HepG2 (cell line): ENCODE measurements at regions not wholly inside any gene's neighbourhood (a gene's known extent, or its start where the extent isn't known, plus 50 kb on each side); places are given as distances from the start of the nearest gene placed in this dataset.

Experiments
- ATAC-seq: fragments of 200-7000 bp; cut with Tn5 transposase; 3 replicates; pipeline ENCODE4 v1.9.1; 2020; ENCODE audit warnings: mild to moderate bottlenecking, moderate library complexity
- BruUV-seq: library from RNA; stranded (reverse); fragments of 400-500 nt; replicated peaks from 2 replicates; lab custom pipeline; 2021; lab: Mats Ljungman, UMichigan
- CTCF ChIA-PET: fragments of 300-600 bp; formaldehyde crosslinking; extraction: SDS; loops from one replicate; lab custom pipeline; 2021; ENCODE audit warnings: low total read pairs, inconsistent platforms, low intra/inter-chr PET ratio; lab: Yijun Ruan, JAX
- POLR2A ChIA-PET: fragments of 350-600 bp; sonication (Branson Sonifier 250); formaldehyde crosslinking; loops from one replicate; lab custom pipeline; 2020; ENCODE audit warnings: antibody characterized with exemption, inconsistent platforms; lab: Yijun Ruan, JAX
- DNase-seq: peaks from one replicate; pipeline ENCODE4 v3.0.0-alpha.2; 2015; ENCODE audit warnings: low spot score
- FAIRE-seq: peaks from 3 replicates; lab custom pipeline; 2011; peaks lifted over from hg19 to GRCh38; lab: Jason Lieb, UNC
- H2AFZ ChIP-seq: one replicate; pipeline ENCODE4 v1.6.1; 2011; ENCODE audit warnings: low read length, inconsistent platforms
- H3K27ac ChIP-seq: fragments of 300-600 bp; 3 replicates; pipeline ENCODE4 v1.8.0; 2011; ENCODE audit warnings: mixed run types, mild to moderate bottlenecking, mixed read lengths, low read length, inconsistent platforms; ENCODE audit not compliant: insufficient read depth; ENCODE audit errors: extremely low read length
- H3K27me3 ChIP-seq, 2 experiments: fragments of 200-600 bp in 1 of 2; 2 replicates in 1 of 2; 3 replicates in 1 of 2; pipeline versions ENCODE4 v1.6.0 to v1.8.0; 2011; ENCODE audit warnings: low read length in 2 of 2, mild to moderate bottlenecking in 2 of 2, moderate library complexity in 2 of 2, inconsistent platforms in 1 of 2; ENCODE audit not compliant: insufficient read depth in 2 of 2, control insufficient read depth in 1 of 2
- H3K36me3 ChIP-seq, 2 experiments: fragments of 200-600 bp in 1 of 2; replicated peaks in 1 of 2; 2 replicates in 1 of 2; 3 replicates in 1 of 2; pipeline versions ENCODE4 v1.5.1 to v1.8.0; 2011; ENCODE audit warnings: low read length in 2 of 2, inconsistent platforms in 1 of 2; ENCODE audit not compliant: insufficient read depth in 2 of 2, control insufficient read depth in 1 of 2
- H3K4me1 ChIP-seq: 2 replicates; pipeline ENCODE4 v1.5.1; 2012; ENCODE audit warnings: low read length, inconsistent platforms; ENCODE audit not compliant: insufficient read depth
- H3K4me2 ChIP-seq: 2 replicates; pipeline ENCODE4 v1.6.0; 2011; ENCODE audit warnings: low read depth, low read length, inconsistent platforms
- H3K4me3 ChIP-seq, 3 experiments: fragments of 200-600 bp in 1 of 3; sonication (generic), shearing (Covaris generic) in 1 of 3; replicated peaks in 1 of 3; 2 replicates each; pipeline ENCODE4 v1.5.1; 2011 to 2016; ENCODE audit warnings: low read length in 3 of 3, inconsistent platforms in 2 of 3, low read depth in 2 of 3, mild to moderate bottlenecking in 2 of 3, control low read depth in 1 of 3, mixed read lengths in 1 of 3; ENCODE audit not compliant: insufficient read depth in 1 of 3
- H3K79me2 ChIP-seq: one replicate; pipeline ENCODE4 v1.6.1; 2011; ENCODE audit warnings: low read length, inconsistent platforms; ENCODE audit not compliant: insufficient read depth
- H3K9ac ChIP-seq: 2 replicates; pipeline ENCODE4 v1.6.0; 2011; ENCODE audit warnings: mild to moderate bottlenecking, low read depth, low read length, inconsistent platforms; ENCODE audit not compliant: insufficient read depth
- H3K9me3 ChIP-seq: 2 replicates; pipeline ENCODE4 v1.5.1; 2012; ENCODE audit warnings: mild to moderate bottlenecking, low read length
- H4K20me1 ChIP-seq: 2 replicates; pipeline ENCODE4 v1.6.0; 2011; ENCODE audit warnings: inconsistent platforms, mild to moderate bottlenecking, low read length, moderate library complexity; ENCODE audit not compliant: insufficient read depth
- GATAD1 ChIP-seq: IDR thresholded peaks from 2 replicates; pipeline ENCODE4 v1.6.1; 2016; ENCODE audit warnings: missing genetic modification reagents, missing compliant biosample characterization
- GMEB1 ChIP-seq: sonication (generic); formaldehyde crosslinking; IDR thresholded peaks from 2 replicates; pipeline ENCODE4 v1.5.1; 2020; ENCODE audit warnings: missing genetic modification reagents, mild to moderate bottlenecking, borderline replicate concordance
- JUND ChIP-seq: sonication (generic); formaldehyde crosslinking; IDR thresholded peaks from 2 replicates; pipeline ENCODE4 v1.8.0; 2022; ENCODE audit warnings: mild to moderate bottlenecking, missing genetic modification reagents
- KDM1A ChIP-seq: IDR thresholded peaks from 2 replicates; pipeline ENCODE4 v1.6.1; 2016; ENCODE audit warnings: missing compliant biosample characterization
- MNT ChIP-seq: fragments of 450-650 bp; IDR thresholded peaks from 2 replicates; pipeline ENCODE4 v1.6.1; 2016
- NR2C2 ChIP-seq: sonication (generic); formaldehyde crosslinking; IDR thresholded peaks from 2 replicates; pipeline ENCODE4 v1.4.0; 2020; ENCODE audit warnings: missing genetic modification reagents, mild to moderate bottlenecking, moderate library complexity, borderline replicate concordance
- PITX1 ChIP-seq: sonication (generic); formaldehyde crosslinking; IDR thresholded peaks from 2 replicates; pipeline ENCODE4 v1.5.1; 2020; ENCODE audit warnings: mild to moderate bottlenecking, missing genetic modification reagents
- THAP9 ChIP-seq: sonication (generic); formaldehyde crosslinking; IDR thresholded peaks from 2 replicates; pipeline ENCODE4; 2020; ENCODE audit warnings: missing genetic modification reagents, mild to moderate bottlenecking, borderline replicate concordance
- ZNF17 ChIP-seq: sonication (generic); formaldehyde crosslinking; IDR thresholded peaks from 2 replicates; pipeline ENCODE4 v1.5.0; 2020; ENCODE audit warnings: mild to moderate bottlenecking, missing genetic modification reagents
- ZNF768 ChIP-seq: sonication (generic); formaldehyde crosslinking; IDR thresholded peaks from 2 replicates; pipeline ENCODE4 v1.4.0; 2020; ENCODE audit warnings: missing genetic modification reagents
- WGBS: methylation state at CpG from one replicate; pipeline ENCODE4 v1.1.6; 2017; ENCODE audit warnings: low lambda C conversion rate; 5-methylcytosine and 5-hydroxymethylcytosine counted together
- in situ Hi-C: cut with HindIII; loops from 2 replicates; pipeline ENCODE4 v1.10.0; 2017; ENCODE audit warnings: low pct_unique_long_range_greater_than_20kb; ENCODE audit not compliant: extremely low pct_ligation_motif_present
- intact Hi-C: fragments of 100-400 bp; cut with micrococcal nuclease; formaldehyde crosslinking; loops from one replicate; pipeline ENCODE4 v1.10.0; 2022; ENCODE audit not compliant: unreplicated experiment
- TF ChIP-seq, protein P1 (sequence below): sonication (generic); formaldehyde crosslinking; IDR thresholded peaks from 2 replicates; pipeline ENCODE4 v1.8.0; 2022; ENCODE audit warnings: mild to moderate bottlenecking, missing genetic modification reagents, borderline replicate concordance

DNA sequence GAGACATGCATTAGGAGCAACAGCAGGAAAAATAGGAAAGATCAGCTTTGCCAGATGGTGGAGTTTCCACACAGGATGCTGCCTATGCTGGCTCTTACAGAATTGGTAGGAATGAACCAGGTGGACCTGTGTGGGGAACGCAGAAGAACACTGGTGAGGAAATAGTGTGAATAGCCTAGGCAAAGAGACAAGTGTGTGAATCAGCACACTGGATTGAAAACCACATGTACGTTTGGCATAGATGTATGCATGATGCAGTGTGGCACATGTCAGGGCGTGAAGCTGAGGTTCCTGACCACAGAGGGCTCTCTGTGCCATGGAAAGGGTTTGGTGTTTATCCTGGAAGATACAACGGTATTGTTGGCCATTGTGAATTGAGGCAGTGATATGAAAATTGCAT lies 156.5 kb upstream of the SLC10A2 start:
- Histone ChIP-seq H3K4me1 (no peaks in the 10 kb centered on the region), H4K20me1 (no peaks in the 10 kb centered on the region), H3K36me3 (no peaks in the 10 kb centered on the region), H3K27ac (no peak overlapping the region), H3K4me2 (no peak overlapping the region), H3K9ac (no peak overlapping the region), H3K27me3 (no peaks in the 10 kb centered on the region), H3K79me2 (no peaks in the 10 kb centered on the region), H3K4me3 (no peak overlapping the region), H3K9me3 (no peaks in the 10 kb centered on the region), H2AFZ (no peak overlapping the region)
- WGBS, result 4% methylated on average over 4 of the region's 4 CpGs
- in situ Hi-C loops, result no loop called here
- CTCF ChIA-PET, result no interaction called here
- TF ChIP-seq KDM1A (CRISPR knock-in tag) (no peak), GATAD1 (CRISPR knock-in tag) (no peak), ZNF17 (CRISPR knock-in tag) (no peak), PITX1 (CRISPR knock-in tag) (no peak), MNT (peak; percentile 84), JUND (CRISPR knock-in tag) (no peak)
- intact Hi-C loops, result no loop called here
- FAIRE-seq (no peak), ATAC-seq (no peak), DNase-seq (no peak)
- no TSS peak for BruUV-seq
- POLR2A ChIA-PET, result no interaction called here

DNA sequence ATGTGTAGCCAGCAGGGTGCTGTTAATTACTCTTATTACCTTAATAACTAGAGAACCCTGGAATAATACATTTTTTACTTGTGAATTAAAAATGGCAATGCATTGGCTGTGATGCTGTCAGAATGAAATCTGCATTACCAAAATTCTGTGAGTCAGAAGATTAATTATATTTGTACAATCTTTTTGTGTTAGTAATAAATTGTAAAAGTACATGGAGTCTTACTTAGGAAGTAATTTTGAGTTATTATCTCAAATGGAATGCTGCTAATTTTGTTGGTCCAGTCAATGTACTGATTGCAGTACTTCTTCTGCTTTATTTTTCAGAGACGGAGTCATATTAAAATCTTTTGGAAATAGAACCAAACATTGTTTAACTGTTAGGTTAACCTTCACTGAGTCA lies 152.0 kb upstream of the SLC10A2 start:
- no peak for ATAC-seq
- 0% methylated on average over 1 of the region's 1 CpG for WGBS
- in situ Hi-C loops (no loop called here), intact Hi-C loops (no loop called here)
- CTCF ChIA-PET, result no interaction called here
- no peak overlapping the region for H2AFZ ChIP-seq
- H3K4me2 ChIP-seq, result no peak overlapping the region
- no peak overlapping the region for H3K27ac ChIP-seq
- POLR2A ChIA-PET, result no interaction called here
- no peaks in the 10 kb centered on the region for H4K20me1 ChIP-seq
- no peaks in the 10 kb centered on the region for H3K9me3 ChIP-seq
- DNase-seq, result no peak
- no peaks in the 10 kb centered on the region for H3K36me3 ChIP-seq
- no peak overlapping the region for H3K9ac ChIP-seq
- FAIRE-seq, result no peak
- no peak overlapping the region for H3K4me3 ChIP-seq
- no TSS peak for BruUV-seq
- H3K27me3 ChIP-seq, result no peaks in the 10 kb centered on the region
- no peaks in the 10 kb centered on the region for H3K79me2 ChIP-seq
- H3K4me1 ChIP-seq, result no peaks in the 10 kb centered on the region
- no peak for TF ChIP-seq ZNF768
- TF ChIP-seq, protein P1, sequence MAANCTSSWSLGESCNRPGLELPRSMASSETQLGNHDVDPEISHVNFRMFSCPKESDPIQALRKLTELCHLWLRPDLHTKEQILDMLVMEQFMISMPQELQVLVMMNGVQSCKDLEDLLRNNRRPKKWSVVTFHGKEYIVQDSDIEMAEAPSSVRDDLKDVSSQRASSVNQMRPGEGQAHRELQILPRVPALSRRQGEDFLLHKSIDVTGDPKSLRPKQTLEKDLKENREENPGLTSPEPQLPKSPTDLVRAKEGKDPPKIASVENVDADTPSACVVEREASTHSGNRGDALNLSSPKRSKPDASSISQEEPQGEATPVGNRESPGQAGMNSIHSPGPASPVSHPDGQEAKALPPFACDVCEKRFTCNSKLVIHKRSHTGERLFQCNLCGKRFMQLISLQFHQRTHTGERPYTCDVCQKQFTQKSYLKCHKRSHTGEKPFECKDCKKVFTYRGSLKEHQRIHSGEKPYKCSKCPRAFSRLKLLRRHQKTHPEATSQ, result no peak
- TF ChIP-seq GMEB1, result no peak
- TF ChIP-seq THAP9 (CRISPR knock-in tag), result no peak
- no peak for TF ChIP-seq NR2C2 (CRISPR knock-in tag)
